ENCODE measurements at regions not wholly inside any gene's neighbourhood (a gene's known extent, or its start where the extent isn't known, plus 50 kb on each side); places are given as distances from the start of the nearest gene placed in this dataset.

- ChIA-PET POLR2A (no interaction called here), CTCF (ENCODE audit: low intra/inter-chr PET ratio) (no interaction called here)
- Histone ChIP-seq H3K4me1 (replicated peaks in 1 of 2; ENCODE audit: control insufficient read depth in 2 of 2, insufficient read depth in 2 of 2, low read length in 2 of 2) (no peaks in the 10 kb centered on the region), H3K27ac (ENCODE audit: extremely low read depth, low read depth, low read length) (no peak overlapping the region), H3K79me2 (ENCODE audit: control insufficient read depth, insufficient read depth, low read length) (no peaks in the 10 kb centered on the region), H3K9me1 (ENCODE audit: control insufficient read depth, insufficient read depth, low read length) (no peaks in the 10 kb centered on the region), H3K36me3 (ENCODE audit: control insufficient read depth, insufficient read depth, low read length) (no peaks in the 10 kb centered on the region), H2AFZ (ENCODE audit: low read depth, low read length) (no peak overlapping the region), H3K4me2 (ENCODE audit: insufficient read depth, low read length) (no peak overlapping the region), H3K4me3 (no peak overlapping the region), H3K27me3 (ENCODE audit: control insufficient read depth in 2 of 2, insufficient read depth in 2 of 2, low read length in 2 of 2) (peaks cover 0 to 15% of the 10 kb centered on the region in 2 experiments; a peak in 1 of 5 replicates), H3K9ac (ENCODE audit: insufficient read depth in 1 of 2, low read depth in 2 of 2, low read length in 2 of 2) (no peak overlapping the region), H3K9me3 (replicated peaks; ENCODE audit: control insufficient read depth, insufficient read depth, low read depth, low read length) (no peaks in the 10 kb centered on the region), H4K20me1 (replicated peaks; ENCODE audit: control insufficient read depth, insufficient read depth, low read length) (no peaks in the 10 kb centered on the region)
- FAIRE-seq (no peak), DNase-seq (ENCODE audit: extremely low read depth in 1 of 4, low spot score in 3 of 4) (no peak), ATAC-seq (no peak)
- 3% methylated on average over 3 of the region's 3 CpGs for WGBS (ENCODE audit: insufficient coverage, low coverage, missing lambda C conversion rate)
- intact Hi-C loops (cut with micrococcal nuclease), result no loop called here
- in situ Hi-C loops (cut with MboI), result no loop called here
- no TSS peak for BruUV-seq (replicated peaks)
- TF ChIP-seq USF2 (CRISPR knock-in tag; IDR thresholded peaks at IDR 0.05), result no peak
- TF ChIP-seq MTF1 (CRISPR knock-in tag; IDR thresholded peaks at IDR 0.05; ENCODE audit: borderline replicate concordance), result no peak
- TF ChIP-seq, protein P1, sequence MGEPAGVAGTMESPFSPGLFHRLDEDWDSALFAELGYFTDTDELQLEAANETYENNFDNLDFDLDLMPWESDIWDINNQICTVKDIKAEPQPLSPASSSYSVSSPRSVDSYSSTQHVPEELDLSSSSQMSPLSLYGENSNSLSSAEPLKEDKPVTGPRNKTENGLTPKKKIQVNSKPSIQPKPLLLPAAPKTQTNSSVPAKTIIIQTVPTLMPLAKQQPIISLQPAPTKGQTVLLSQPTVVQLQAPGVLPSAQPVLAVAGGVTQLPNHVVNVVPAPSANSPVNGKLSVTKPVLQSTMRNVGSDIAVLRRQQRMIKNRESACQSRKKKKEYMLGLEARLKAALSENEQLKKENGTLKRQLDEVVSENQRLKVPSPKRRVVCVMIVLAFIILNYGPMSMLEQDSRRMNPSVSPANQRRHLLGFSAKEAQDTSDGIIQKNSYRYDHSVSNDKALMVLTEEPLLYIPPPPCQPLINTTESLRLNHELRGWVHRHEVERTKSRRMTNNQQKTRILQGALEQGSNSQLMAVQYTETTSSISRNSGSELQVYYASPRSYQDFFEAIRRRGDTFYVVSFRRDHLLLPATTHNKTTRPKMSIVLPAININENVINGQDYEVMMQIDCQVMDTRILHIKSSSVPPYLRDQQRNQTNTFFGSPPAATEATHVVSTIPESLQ (CRISPR knock-in tag; IDR thresholded peaks at IDR 0.05), result no peak
- TF ChIP-seq AFF1 (IDR thresholded peaks at IDR 0.05; ENCODE audit: low read depth in 1 of 2, partially characterized antibody in 2 of 2), result no peak
- no peak for TF ChIP-seq NFATC3 (IDR thresholded peaks at IDR 0.05)
- TF ChIP-seq TEAD4 (IDR thresholded peaks at IDR 0.05; ENCODE audit: low read length), result no peak
- no peak for TF ChIP-seq TEAD4 (CRISPR knock-in tag; IDR thresholded peaks at IDR 0.05; ENCODE audit: borderline replicate concordance)
- TF ChIP-seq, protein P2, sequence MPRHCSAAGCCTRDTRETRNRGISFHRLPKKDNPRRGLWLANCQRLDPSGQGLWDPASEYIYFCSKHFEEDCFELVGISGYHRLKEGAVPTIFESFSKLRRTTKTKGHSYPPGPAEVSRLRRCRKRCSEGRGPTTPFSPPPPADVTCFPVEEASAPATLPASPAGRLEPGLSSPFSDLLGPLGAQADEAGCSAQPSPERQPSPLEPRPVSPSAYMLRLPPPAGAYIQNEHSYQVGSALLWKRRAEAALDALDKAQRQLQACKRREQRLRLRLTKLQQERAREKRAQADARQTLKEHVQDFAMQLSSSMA (CRISPR knock-in tag; IDR thresholded peaks at IDR 0.05), result no peak
- TF ChIP-seq ATF4 (CRISPR knock-in tag; IDR thresholded peaks at IDR 0.05), result no peak
- no peak for TF ChIP-seq ZFP1 (CRISPR knock-in tag; IDR thresholded peaks at IDR 0.05)
- TF ChIP-seq TFE3 (CRISPR knock-in tag; IDR thresholded peaks at IDR 0.05), result no peak
- TF ChIP-seq SAFB (IDR thresholded peaks at IDR 0.05; ENCODE audit: borderline replicate concordance, low read depth, low read length), result no peak
- no peak for TF ChIP-seq NFIC (IDR thresholded peaks at IDR 0.05)
Measured at GRCh38 chr13:98629055-98629454, 52.1 kb upstream of the STK24 start.

Data from K562 (cell line).